GM23338 (cell line): ENCODE measurements at regions not wholly inside any gene's neighbourhood (a gene's known extent, or its start where the extent isn't known, plus 50 kb on each side); places are given as distances from the start of the nearest gene placed in this dataset.

Source experiments
- ATAC-seq: fragments of 200-7000 bp; cut with Tn5 transposase; 3 replicates; pipeline ENCODE4 v1.9.1; 2020
- DNase-seq: peaks from one replicate; pipeline ENCODE4 v3.0.0-alpha.2; 2015; ENCODE audit warnings: low spot score
- H2AFZ ChIP-seq: fragments of 200-600 bp; sonication (generic); 2 replicates; pipeline ENCODE4 v1.8.0; 2016; ENCODE audit warnings: antibody characterized with exemption, mild to moderate bottlenecking, moderate library complexity
- H3F3A ChIP-seq: fragments of 200-600 bp; sonication (generic); replicated peaks from 2 replicates; pipeline ENCODE4 v1.8.0; 2017; ENCODE audit warnings: antibody characterized with exemption, mixed run types, low read depth
- H3K27ac ChIP-seq: fragments of 200-600 bp; sonication (generic); 2 replicates; pipeline ENCODE4 v1.6.1; 2016; ENCODE audit warnings: low read depth
- H3K27me3 ChIP-seq: fragments of 200-600 bp; sonication (generic); 2 replicates; pipeline ENCODE4 v1.8.0; 2016; ENCODE audit warnings: mild to moderate bottlenecking, mixed run types, moderate library complexity; ENCODE audit not compliant: insufficient read depth
- H3K36me3 ChIP-seq: fragments of 200-600 bp; sonication (generic); 2 replicates; pipeline ENCODE4 v1.8.0; 2016; ENCODE audit warnings: mild to moderate bottlenecking; ENCODE audit not compliant: insufficient read depth
- H3K4me1 ChIP-seq: fragments of 200-600 bp; sonication (generic); 2 replicates; pipeline ENCODE4 v1.8.0; 2016; ENCODE audit warnings: mild to moderate bottlenecking, moderate library complexity; ENCODE audit not compliant: insufficient read depth
- H3K4me2 ChIP-seq: fragments of 200-600 bp; sonication (generic); 2 replicates; pipeline ENCODE4 v1.7.1; 2017; ENCODE audit warnings: mixed run types
- H3K4me3 ChIP-seq: fragments of 200-600 bp; sonication (generic); 2 replicates; pipeline ENCODE4 v1.6.1; 2016; ENCODE audit warnings: mixed run types
- H3K79me2 ChIP-seq: fragments of 200-600 bp; sonication (generic); replicated peaks from 2 replicates; pipeline ENCODE4 v1.8.0; 2017; ENCODE audit warnings: mild to moderate bottlenecking; ENCODE audit not compliant: insufficient read depth
- H3K9me2 ChIP-seq: fragments of 200-600 bp; sonication (generic); 2 replicates; pipeline ENCODE4 v1.8.0; 2017; ENCODE audit not compliant: insufficient read depth
- H4K20me1 ChIP-seq: fragments of 200-600 bp; sonication (generic); replicated peaks from 2 replicates; pipeline ENCODE4 v1.8.0; 2017; ENCODE audit warnings: mild to moderate bottlenecking; ENCODE audit not compliant: insufficient read depth
- H3K27ac Mint-ChIP-seq: 2 replicates; pipeline ENCODE4 v1.8.0; 2020; ENCODE audit warnings: inconsistent platforms, mild to moderate bottlenecking, moderate library complexity, mixed read lengths
- H3K27me3 Mint-ChIP-seq: 3 replicates; pipeline ENCODE4 v1.8.0; 2022; ENCODE audit warnings: low read depth, mild to moderate bottlenecking, moderate library complexity, mixed read lengths, inconsistent platforms; ENCODE audit not compliant: insufficient read depth, poor library complexity
- H3K36me3 Mint-ChIP-seq: 3 replicates; pipeline ENCODE4 v1.8.0; 2021; ENCODE audit warnings: low read depth, mild to moderate bottlenecking, inconsistent platforms, moderate library complexity, mixed read lengths
- H3K4me1 Mint-ChIP-seq: 3 replicates; pipeline ENCODE4 v1.8.0; 2020; ENCODE audit warnings: mild to moderate bottlenecking, inconsistent platforms, mixed read lengths
- H3K4me3 Mint-ChIP-seq: 3 replicates; pipeline ENCODE4 v1.8.0; 2021; ENCODE audit warnings: moderate library complexity, mild to moderate bottlenecking, inconsistent platforms, mixed read lengths
- H3K9me3 Mint-ChIP-seq: 3 replicates; pipeline ENCODE4 v1.8.0; 2020; ENCODE audit warnings: moderate library complexity, mild to moderate bottlenecking, inconsistent platforms, mixed read lengths
- CREB1 ChIP-seq: fragments of 250-450 bp; sonication (Bioruptor Pico); IDR thresholded peaks from 2 replicates; pipeline ENCODE4 v1.5.0; 2020; ENCODE audit warnings: low read depth, mild to moderate bottlenecking, moderate library complexity
- ETS1 ChIP-seq: IDR thresholded peaks from 2 replicates; pipeline ENCODE4 v1.6.1; 2016; ENCODE audit warnings: antibody characterized with exemption
- EZH2 ChIP-seq: fragments of 200-600 bp; sonication (generic); IDR thresholded peaks from one replicate; pipeline ENCODE4 v1.8.0; 2017; ENCODE audit warnings: antibody characterized with exemption, mild to moderate bottlenecking, low read depth; ENCODE audit not compliant: unreplicated experiment
- EZH2phosphoT487 ChIP-seq: fragments of 200-600 bp; sonication (generic); IDR thresholded peaks from one replicate; pipeline ENCODE4 v1.8.1; 2018; ENCODE audit warnings: antibody characterized with exemption; ENCODE audit not compliant: unreplicated experiment
- NANOG ChIP-seq: IDR thresholded peaks from 2 replicates; pipeline ENCODE4 v1.6.1; 2016; ENCODE audit warnings: antibody characterized with exemption, borderline replicate concordance
- POLR2AphosphoS5 ChIP-seq: IDR thresholded peaks from 2 replicates; pipeline ENCODE4 v1.6.1; 2016; ENCODE audit warnings: antibody characterized with exemption, low read depth
- REST ChIP-seq: IDR thresholded peaks from one replicate; pipeline ENCODE4 v1.6.1; 2018; ENCODE audit warnings: antibody characterized with exemption; ENCODE audit not compliant: unreplicated experiment
- STAT1 ChIP-seq: IDR thresholded peaks from one replicate; pipeline ENCODE4 v1.6.1; 2016; ENCODE audit warnings: antibody characterized with exemption; ENCODE audit not compliant: unreplicated experiment
- ZNF114 ChIP-seq: fragments of 250-450 bp; sonication (Bioruptor Pico); IDR thresholded peaks from 2 replicates; pipeline ENCODE4 v1.5.0; 2020; ENCODE audit warnings: mild to moderate bottlenecking, moderate library complexity
- ZNF331 ChIP-seq: fragments of 250-450 bp; sonication (Bioruptor Pico); IDR thresholded peaks from 2 replicates; pipeline ENCODE4 v1.5.0; 2020; ENCODE audit warnings: low read depth, mild to moderate bottlenecking, moderate library complexity
- TF ChIP-seq, protein P1 (sequence below), 2 experiments: fragments of 200-600 bp in 1 of 2; sonication (generic) in 1 of 2; conservative IDR thresholded peaks; 2 replicates each; pipeline versions ENCODE4 v1.5.1 to v1.6.1; 2016 to 2017; ENCODE audit warnings: antibody characterized with exemption in 2 of 2, low read depth in 2 of 2, mild to moderate bottlenecking in 2 of 2, moderate library complexity in 1 of 2

GRCh38 chr1:58989845-58990244 is 206.0 kb upstream of the JUN start (continued):
- TF ChIP-seq ZNF114 (CRISPR knock-in tag): no peak
- TF ChIP-seq REST: no peak
- no peak for TF ChIP-seq STAT1

GRCh38 chr1:58991305-58991704 is 207.5 kb upstream of the JUN start:
- H3K9me2 ChIP-seq: peaks cover 15% of the 10 kb centered on the region
- no peaks in the 10 kb centered on the region for H3K27me3 ChIP-seq
- no peaks in the 10 kb centered on the region; the same call in 2 of the 3 replicates for H3K4me1 Mint-ChIP-seq
- H3K4me2 ChIP-seq: no peak overlapping the region
- H3K79me2 ChIP-seq: no peaks in the 10 kb centered on the region
- ATAC-seq (no peak), DNase-seq (no peak)
- H3K27me3 Mint-ChIP-seq: peaks cover 3% of the 10 kb centered on the region
- no peak overlapping the region for H3K4me3 ChIP-seq
- H3K27ac Mint-ChIP-seq: no peak overlapping the region
- no peak overlapping the region for H2AFZ ChIP-seq
- H4K20me1 ChIP-seq: no peaks in the 10 kb centered on the region
- no peak overlapping the region for H3K4me3 Mint-ChIP-seq
- no peaks in the 10 kb centered on the region for H3K9me3 Mint-ChIP-seq
- no peaks in the 10 kb centered on the region for H3K36me3 ChIP-seq
- no peaks in the 10 kb centered on the region for H3K36me3 Mint-ChIP-seq
- TF ChIP-seq STAT1: no peak
- no peaks in the 10 kb centered on the region for H3K4me1 ChIP-seq
- H3F3A ChIP-seq: no peaks in the 10 kb centered on the region
- H3K27ac ChIP-seq: no peak overlapping the region

DNA sequence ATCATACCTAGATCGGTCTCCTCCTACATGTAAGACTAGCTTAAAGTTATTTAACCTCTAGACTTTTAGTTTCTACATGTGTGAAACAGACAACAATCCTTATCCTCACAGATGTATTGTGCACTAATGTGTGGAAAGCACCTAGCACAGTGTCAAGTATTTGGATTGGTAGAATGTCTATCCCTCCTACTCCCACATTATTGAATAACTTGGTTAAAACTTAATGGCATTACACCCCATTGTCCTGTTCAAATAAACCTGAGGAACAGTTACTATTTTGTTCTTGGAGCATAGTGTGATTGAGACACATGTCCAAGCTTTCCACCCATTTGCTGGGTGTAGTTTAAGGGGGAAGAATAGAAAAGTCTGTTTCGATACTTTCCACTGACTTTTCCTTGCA is 208.8 kb upstream of the JUN start:
- H3K9me2 ChIP-seq: peaks cover 10% of the 10 kb centered on the region; the same call in 1 of the 2 replicates
- H3K36me3 ChIP-seq: no peaks in the 10 kb centered on the region
- H3K4me1 ChIP-seq: no peaks in the 10 kb centered on the region
- H3K79me2 ChIP-seq: no peaks in the 10 kb centered on the region
- Mint-ChIP-seq H3K27ac (no peak overlapping the region), H3K36me3 (no peaks in the 10 kb centered on the region), H3K4me1 (no peaks in the 10 kb centered on the region; the same call in 2 of the 3 replicates), H3K27me3 (peaks cover 3% of the 10 kb centered on the region), H3K9me3 (no peaks in the 10 kb centered on the region), H3K4me3 (no peak overlapping the region)
- H3K27me3 ChIP-seq: no peaks in the 10 kb centered on the region
- ATAC-seq (no peak), DNase-seq (no peak)
- H3K27ac ChIP-seq: no peak overlapping the region
- H2AFZ ChIP-seq: no peak overlapping the region
- H3K4me2 ChIP-seq: no peak overlapping the region
- H3F3A ChIP-seq: no peaks in the 10 kb centered on the region
- no peaks in the 10 kb centered on the region for H4K20me1 ChIP-seq
- no peak overlapping the region for H3K4me3 ChIP-seq
- no peak for TF ChIP-seq NANOG
- TF ChIP-seq EZH2: no peak
- TF ChIP-seq ETS1: no peak
- no peak for TF ChIP-seq REST
- TF ChIP-seq ZNF114 (CRISPR knock-in tag): no peak
- TF ChIP-seq, protein P1, sequence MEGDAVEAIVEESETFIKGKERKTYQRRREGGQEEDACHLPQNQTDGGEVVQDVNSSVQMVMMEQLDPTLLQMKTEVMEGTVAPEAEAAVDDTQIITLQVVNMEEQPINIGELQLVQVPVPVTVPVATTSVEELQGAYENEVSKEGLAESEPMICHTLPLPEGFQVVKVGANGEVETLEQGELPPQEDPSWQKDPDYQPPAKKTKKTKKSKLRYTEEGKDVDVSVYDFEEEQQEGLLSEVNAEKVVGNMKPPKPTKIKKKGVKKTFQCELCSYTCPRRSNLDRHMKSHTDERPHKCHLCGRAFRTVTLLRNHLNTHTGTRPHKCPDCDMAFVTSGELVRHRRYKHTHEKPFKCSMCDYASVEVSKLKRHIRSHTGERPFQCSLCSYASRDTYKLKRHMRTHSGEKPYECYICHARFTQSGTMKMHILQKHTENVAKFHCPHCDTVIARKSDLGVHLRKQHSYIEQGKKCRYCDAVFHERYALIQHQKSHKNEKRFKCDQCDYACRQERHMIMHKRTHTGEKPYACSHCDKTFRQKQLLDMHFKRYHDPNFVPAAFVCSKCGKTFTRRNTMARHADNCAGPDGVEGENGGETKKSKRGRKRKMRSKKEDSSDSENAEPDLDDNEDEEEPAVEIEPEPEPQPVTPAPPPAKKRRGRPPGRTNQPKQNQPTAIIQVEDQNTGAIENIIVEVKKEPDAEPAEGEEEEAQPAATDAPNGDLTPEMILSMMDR (conservative IDR thresholded peaks at IDR 0.05; ENCODE audit: low read depth in 2 of 2): no peak
- TF ChIP-seq STAT1: no peak
- no peak for TF ChIP-seq ZNF331 (CRISPR knock-in tag)
- TF ChIP-seq CREB1 (CRISPR knock-in tag): no peak
- no peak for TF ChIP-seq POLR2AphosphoS5
- no peak for TF ChIP-seq EZH2phosphoT487
